Spleen (tissue), 11 donors: ENCODE measurements at regions not wholly inside any gene's neighbourhood (a gene's known extent, or its start where the extent isn't known, plus 50 kb on each side); places are given as distances from the start of the nearest gene placed in this dataset.

Experiments used
- DNase-seq: peaks from one replicate; pipeline ENCODE4 v3.0.0-alpha.2; 2020
- H3K27ac ChIP-seq, 8 donors: fragments of 200-600 bp; sonication (generic) in 7 of 8; 1 replicate in 4 of 8; 2 replicates in 4 of 8; pipeline versions ENCODE4 v1.5.0 to v1.8.0; 2016 to 2021; ENCODE audit warnings: inconsistent platforms in 4 of 8, mild to moderate bottlenecking in 4 of 8, moderate library complexity in 1 of 8
- H3K27me3 ChIP-seq, 7 donors: fragments of 200-600 bp; sonication (generic) in 6 of 7; replicated peaks in 1 of 7; 1 replicate in 4 of 7; 2 replicates in 3 of 7; pipeline versions ENCODE4 v1.5.0 to v1.8.0; 2016 to 2021; ENCODE audit warnings: inconsistent platforms in 3 of 7, mild to moderate bottlenecking in 1 of 7
- H3K36me3 ChIP-seq, 6 donors: fragments of 200-600 bp; sonication (generic) in 5 of 6; 1 replicate in 4 of 6; 2 replicates in 2 of 6; pipeline versions ENCODE4 v1.5.0 to v1.8.0; 2016 to 2021; ENCODE audit warnings: inconsistent platforms in 2 of 6
- H3K4me1 ChIP-seq, 6 donors: fragments of 200-600 bp; sonication (generic) in 5 of 6; 1 replicate in 3 of 6; 2 replicates in 3 of 6; pipeline versions ENCODE4 v1.5.0 to v1.8.0; 2016 to 2021; ENCODE audit warnings: inconsistent platforms in 3 of 6
- H3K4me3 ChIP-seq, 8 donors: fragments of 200-600 bp; sonication (generic) in 7 of 8; 1 replicate in 4 of 8; 2 replicates in 4 of 8; pipeline versions ENCODE4 v1.5.0 to v1.8.0; 2016 to 2021; ENCODE audit warnings: inconsistent platforms in 4 of 8, mild to moderate bottlenecking in 4 of 8, moderate library complexity in 2 of 8
- H3K9me3 ChIP-seq, 8 donors: fragments of 200-600 bp; sonication (generic) in 7 of 8; 1 replicate in 4 of 8; 2 replicates in 4 of 8; pipeline versions ENCODE4 v1.5.0 to v1.8.0; 2016 to 2021; ENCODE audit warnings: inconsistent platforms in 4 of 8
- CTCF ChIP-seq, 11 experiments: fragments of 200-600 bp in 7 of 11; fragments of 450-650 bp in 4 of 11; sonication (generic) in 4 of 11; IDR thresholded peaks in 8 of 11; conservative IDR thresholded peaks in 3 of 11; 1 replicate in 7 of 11; 2 replicates in 4 of 11; pipeline versions ENCODE4 v1.4.0 to v1.8.0; 2016 to 2021; ENCODE audit warnings: antibody characterized with exemption in 11 of 11, inconsistent platforms in 4 of 11, mild to moderate bottlenecking in 1 of 11
- POLR2A ChIP-seq, 3 donors: fragments of 450-650 bp; IDR thresholded peaks; one replicate each; pipeline ENCODE4 v1.5.1; 2017; ENCODE audit warnings: antibody characterized with exemption in 3 of 3, mild to moderate bottlenecking in 1 of 3
- POLR2AphosphoS5 ChIP-seq, 3 donors: sonication (generic); formaldehyde crosslinking; IDR thresholded peaks; one replicate each; pipeline ENCODE4 v1.5.1; 2017; ENCODE audit warnings: antibody characterized with exemption in 3 of 3
- WGBS, 5 donors: extraction: QIAGEN DNeasy Blood & Tissue Kit in 3 of 5; methylation state at CpG; one replicate each; pipeline versions ENCODE4 v1.1.5 to v1.1.7; 2013 to 2018; 5-methylcytosine and 5-hydroxymethylcytosine counted together
- intact Hi-C: fragments of 100-400 bp; cut with DNase I; formaldehyde crosslinking; loops from one replicate; pipeline ENCODE4 v1.15.0; 2023; ENCODE audit warnings: low total_unique reads
- donor health status: healthy with polysubstance abuse.
- donor health status: DM: no; HTN: no; CAD: no; lungs with moderate emphysema.
- donor health status: DM: no; HTN: no; CAD: no.
- donor health status: Bipolar disorder and iron deficiency.
- donor health status: healthy.
- donor health status: DM: no; HTN: no; CAD: no.
- donor health status: DM: yes; HTN: yes; CAD: no.

- no peak for DNase-seq
- intact Hi-C loops = no loop called here
- TF ChIP-seq CTCF (IDR thresholded peaks at IDR 0.05 in 8 of 11, conservative IDR thresholded peaks at IDR 0.05 in 3 of 11) (no peak), POLR2A (IDR thresholded peaks at IDR 0.05) (no peak), POLR2AphosphoS5 (IDR thresholded peaks at IDR 0.05) (no peak)
- Histone ChIP-seq H3K36me3 (no peaks in the 10 kb centered on the region), H3K4me1 (no peaks in the 10 kb centered on the region), H3K9me3 (peaks cover 0 to 14% (median 2%) of the 10 kb centered on the region in 8 donors), H3K27me3 (no peaks in the 10 kb centered on the region), H3K27ac (no peak overlapping the region), H3K4me3 (no peak overlapping the region)
- WGBS, 5 donors = 78 to 90% (median 82%) methylated on average over 4 of the region's 4 CpGs
Observed at GRCh38 chr1:73953586-73953985, 244.4 kb downstream of the LRRIQ3 start.

- H3K4me1 ChIP-seq = no peaks in the 10 kb centered on the region
- WGBS, 5 donors = 86 to 92% (median 87%) methylated on average over 5 of the region's 5 CpGs
- no peak overlapping the region for H3K4me3 ChIP-seq
- intact Hi-C loops = no loop called here
- H3K9me3 ChIP-seq = peaks cover 0 to 14% (median 2%) of the 10 kb centered on the region in 8 donors
- no peak overlapping the region for H3K27ac ChIP-seq
- no peak for DNase-seq
- no peaks in the 10 kb centered on the region for H3K36me3 ChIP-seq
- TF ChIP-seq CTCF (IDR thresholded peaks at IDR 0.05 in 8 of 11, conservative IDR thresholded peaks at IDR 0.05 in 3 of 11) = no peak
- TF ChIP-seq POLR2A (IDR thresholded peaks at IDR 0.05) = no peak
- H3K27me3 ChIP-seq = no peaks in the 10 kb centered on the region
Observed at GRCh38 chr1:73953186-73953585, 244.8 kb downstream of the LRRIQ3 start.

GRCh38 chr1:73948055-73948454 lies 249.9 kb downstream of the LRRIQ3 start:
- no peak overlapping the region for H3K27ac ChIP-seq
- no peaks in the 10 kb centered on the region for H3K9me3 ChIP-seq
- DNase-seq = no peak
- H3K4me3 ChIP-seq = no peak overlapping the region
- intact Hi-C loops = no loop called here
- no peaks in the 10 kb centered on the region for H3K36me3 ChIP-seq
- no peaks in the 10 kb centered on the region for H3K4me1 ChIP-seq
- TF ChIP-seq POLR2A (IDR thresholded peaks at IDR 0.05) (no peak), POLR2AphosphoS5 (IDR thresholded peaks at IDR 0.05) (no peak), CTCF (IDR thresholded peaks at IDR 0.05 in 8 of 11, conservative IDR thresholded peaks at IDR 0.05 in 3 of 11) (no peak)
- no peaks in the 10 kb centered on the region for H3K27me3 ChIP-seq

- Histone ChIP-seq H3K4me3 (no peak overlapping the region), H3K36me3 (no peaks in the 10 kb centered on the region), H3K4me1 (no peaks in the 10 kb centered on the region), H3K9me3 (no peaks in the 10 kb centered on the region), H3K27me3 (no peaks in the 10 kb centered on the region), H3K27ac (no peak overlapping the region)
- TF ChIP-seq POLR2A (IDR thresholded peaks at IDR 0.05) (no peak), CTCF (IDR thresholded peaks at IDR 0.05 in 8 of 11, conservative IDR thresholded peaks at IDR 0.05 in 3 of 11) (no peak)
- intact Hi-C loops = no loop called here
- DNase-seq = no peak
- WGBS, 5 donors = 79 to 85% (median 83%) methylated on average over 3 of the region's 3 CpGs
Observed at GRCh38 chr1:73947009-73947408, 251.0 kb downstream of the LRRIQ3 start.
